ENCODE measurements at regions not wholly inside any gene's neighbourhood (a gene's known extent, or its start where the extent isn't known, plus 50 kb on each side); places are given as distances from the start of the nearest gene placed in this dataset.

GRCh38 chr11:116177521-116178210 is 595.1 kb downstream of the BUD13 start:
- Histone ChIP-seq H3K79me2 (ENCODE audit: control insufficient read depth, low read length) (no peaks in the 10 kb centered on the region), H3K9me3 (ENCODE audit: control insufficient read depth, insufficient read depth, low read length) (no peaks in the 10 kb centered on the region), H3K36me3 (ENCODE audit: control insufficient read depth, low read length) (no peaks in the 10 kb centered on the region), H4K20me1 (ENCODE audit: control insufficient read depth, insufficient read depth, low read depth, low read length) (no peaks in the 10 kb centered on the region), H3K9me2 (replicated peaks; ENCODE audit: control insufficient read depth, low read length) (no peaks in the 10 kb centered on the region), H3F3A (ENCODE audit: control insufficient read depth, insufficient read depth) (no peaks in the 10 kb centered on the region), H3K4me2 (ENCODE audit: low read length) (no peak overlapping the region), H3K4me3 (ENCODE audit: low read length) (no peak overlapping the region), H3K27ac (ENCODE audit: low read depth, low read length) (no peak overlapping the region), H3K4me1 (ENCODE audit: control insufficient read depth, low read length) (no peaks in the 10 kb centered on the region), H3K27me3 (ENCODE audit: control insufficient read depth, low read length) (no peaks in the 10 kb centered on the region)
- TF ChIP-seq CTCF (IDR thresholded peaks at IDR 0.05; ENCODE audit: low read depth, low read length, poor library complexity, severe bottlenecking) (no peak), EZH2phosphoT487 (IDR thresholded peaks at IDR 0.05; ENCODE audit: borderline replicate concordance, low read length) (no peak)

- Histone ChIP-seq H3K4me2 (ENCODE audit: low read length) (no peak overlapping the region), H4K20me1 (ENCODE audit: control insufficient read depth, insufficient read depth, low read depth, low read length) (no peaks in the 10 kb centered on the region), H3K36me3 (ENCODE audit: control insufficient read depth, low read length) (no peaks in the 10 kb centered on the region), H3K9me2 (replicated peaks; ENCODE audit: control insufficient read depth, low read length) (no peaks in the 10 kb centered on the region), H3K4me1 (ENCODE audit: control insufficient read depth, low read length) (no peaks in the 10 kb centered on the region), H3K27ac (ENCODE audit: low read depth, low read length) (no peak overlapping the region), H3K9me3 (ENCODE audit: control insufficient read depth, insufficient read depth, low read length) (no peaks in the 10 kb centered on the region), H3F3A (ENCODE audit: control insufficient read depth, insufficient read depth) (no peaks in the 10 kb centered on the region), H3K4me3 (ENCODE audit: low read length) (no peak overlapping the region), H3K79me2 (ENCODE audit: control insufficient read depth, low read length) (no peaks in the 10 kb centered on the region), H3K27me3 (ENCODE audit: control insufficient read depth, low read length) (no peaks in the 10 kb centered on the region)
- no peak for TF ChIP-seq CTCF (IDR thresholded peaks at IDR 0.05; ENCODE audit: low read depth, low read length, poor library complexity, severe bottlenecking)
- TF ChIP-seq EZH2phosphoT487 (IDR thresholded peaks at IDR 0.05; ENCODE audit: borderline replicate concordance, low read length), result no peak
Observed at GRCh38 chr11:116176484-116177005, 596.2 kb downstream of the BUD13 start.

GRCh38 chr11:116175707-116176106 is 597.1 kb downstream of the BUD13 start:
- no peaks in the 10 kb centered on the region for H4K20me1 ChIP-seq (ENCODE audit: control insufficient read depth, insufficient read depth, low read depth, low read length)
- H3K4me1 ChIP-seq (ENCODE audit: control insufficient read depth, low read length), result no peaks in the 10 kb centered on the region
- H3K79me2 ChIP-seq (ENCODE audit: control insufficient read depth, low read length), result no peaks in the 10 kb centered on the region
- H3K4me3 ChIP-seq (ENCODE audit: low read length), result no peak overlapping the region
- no peaks in the 10 kb centered on the region for H3F3A ChIP-seq (ENCODE audit: control insufficient read depth, insufficient read depth)
- H3K9me2 ChIP-seq (replicated peaks; ENCODE audit: control insufficient read depth, low read length), result no peaks in the 10 kb centered on the region
- no peak overlapping the region for H3K27ac ChIP-seq (ENCODE audit: low read depth, low read length)
- H3K4me2 ChIP-seq (ENCODE audit: low read length), result no peak overlapping the region
- H3K9me3 ChIP-seq (ENCODE audit: control insufficient read depth, insufficient read depth, low read length), result no peaks in the 10 kb centered on the region
- TF ChIP-seq EZH2phosphoT487 (IDR thresholded peaks at IDR 0.05; ENCODE audit: borderline replicate concordance, low read length) (no peak), CTCF (IDR thresholded peaks at IDR 0.05; ENCODE audit: low read depth, low read length, poor library complexity, severe bottlenecking) (no peak)
- H3K36me3 ChIP-seq (ENCODE audit: control insufficient read depth, low read length), result no peaks in the 10 kb centered on the region
- H3K27me3 ChIP-seq (ENCODE audit: control insufficient read depth, low read length), result no peaks in the 10 kb centered on the region

Measured in DOHH2 (cell line).